ENCODE measurements at regions not wholly inside any gene's neighbourhood (a gene's known extent, or its start where the extent isn't known, plus 50 kb on each side); places are given as distances from the start of the nearest gene placed in this dataset.

GRCh38 chr14:34049790-34050189 lies 98.9 kb upstream of the EGLN3 start (continued):
- TF ChIP-seq ZNF646 (CRISPR knock-in tag; IDR thresholded peaks at IDR 0.05) (0 out of 2 replicates have a peak, but pooled peaks have one; percentile 63), IRF9 (CRISPR knock-in tag; IDR thresholded peaks at IDR 0.05; ENCODE audit: borderline replicate concordance) (0 out of 2 replicates have a peak, but pooled peaks have one; percentile 33), PHB2 (IDR thresholded peaks at IDR 0.05; ENCODE audit: partially characterized antibody) (peak; percentile 61), ZSCAN21 (CRISPR knock-in tag; IDR thresholded peaks at IDR 0.05; ENCODE audit: borderline replicate concordance) (no peak), ZSCAN20 (CRISPR knock-in tag; IDR thresholded peaks at IDR 0.05; ENCODE audit: borderline replicate concordance) (no peak), SPEN (CRISPR knock-in tag; IDR thresholded peaks at IDR 0.05; ENCODE audit: low read depth) (0 out of 2 replicates have a peak, but pooled peaks have one; percentile 15), ZNF660 (CRISPR knock-in tag; IDR thresholded peaks at IDR 0.05; ENCODE audit: borderline replicate concordance, low read depth) (no peak), IKZF1 (IDR thresholded peaks at IDR 0.05) (peak; percentile 77; the same call in 1 of the 2 replicates), ARNTL (CRISPR knock-in tag; IDR thresholded peaks at IDR 0.05) (no peak), ZFP90 (CRISPR knock-in tag; IDR thresholded peaks at IDR 0.05; ENCODE audit: borderline replicate concordance) (no peak), HES4 (CRISPR knock-in tag; IDR thresholded peaks at IDR 0.05; ENCODE audit: borderline replicate concordance) (no peak), ZNF501 (CRISPR knock-in tag; IDR thresholded peaks at IDR 0.05) (no peak), SALL1 (CRISPR knock-in tag; IDR thresholded peaks at IDR 0.05) (0 out of 2 replicates have a peak, but pooled peaks have one; percentile 25), NR2F6 (IDR thresholded peaks at IDR 0.05) (peak; percentile 45; the same call in 1 of the 2 replicates), NR2F6 (CRISPR knock-in tag; IDR thresholded peaks at IDR 0.05) (no peak), ZNF460 (CRISPR knock-in tag; IDR thresholded peaks at IDR 0.05; ENCODE audit: borderline replicate concordance) (no peak)
- TF ChIP-seq, protein P1, sequence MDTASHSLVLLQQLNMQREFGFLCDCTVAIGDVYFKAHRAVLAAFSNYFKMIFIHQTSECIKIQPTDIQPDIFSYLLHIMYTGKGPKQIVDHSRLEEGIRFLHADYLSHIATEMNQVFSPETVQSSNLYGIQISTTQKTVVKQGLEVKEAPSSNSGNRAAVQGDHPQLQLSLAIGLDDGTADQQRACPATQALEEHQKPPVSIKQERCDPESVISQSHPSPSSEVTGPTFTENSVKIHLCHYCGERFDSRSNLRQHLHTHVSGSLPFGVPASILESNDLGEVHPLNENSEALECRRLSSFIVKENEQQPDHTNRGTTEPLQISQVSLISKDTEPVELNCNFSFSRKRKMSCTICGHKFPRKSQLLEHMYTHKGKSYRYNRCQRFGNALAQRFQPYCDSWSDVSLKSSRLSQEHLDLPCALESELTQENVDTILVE (CRISPR knock-in tag; IDR thresholded peaks at IDR 0.05), result no peak
- TF ChIP-seq, protein P2, sequence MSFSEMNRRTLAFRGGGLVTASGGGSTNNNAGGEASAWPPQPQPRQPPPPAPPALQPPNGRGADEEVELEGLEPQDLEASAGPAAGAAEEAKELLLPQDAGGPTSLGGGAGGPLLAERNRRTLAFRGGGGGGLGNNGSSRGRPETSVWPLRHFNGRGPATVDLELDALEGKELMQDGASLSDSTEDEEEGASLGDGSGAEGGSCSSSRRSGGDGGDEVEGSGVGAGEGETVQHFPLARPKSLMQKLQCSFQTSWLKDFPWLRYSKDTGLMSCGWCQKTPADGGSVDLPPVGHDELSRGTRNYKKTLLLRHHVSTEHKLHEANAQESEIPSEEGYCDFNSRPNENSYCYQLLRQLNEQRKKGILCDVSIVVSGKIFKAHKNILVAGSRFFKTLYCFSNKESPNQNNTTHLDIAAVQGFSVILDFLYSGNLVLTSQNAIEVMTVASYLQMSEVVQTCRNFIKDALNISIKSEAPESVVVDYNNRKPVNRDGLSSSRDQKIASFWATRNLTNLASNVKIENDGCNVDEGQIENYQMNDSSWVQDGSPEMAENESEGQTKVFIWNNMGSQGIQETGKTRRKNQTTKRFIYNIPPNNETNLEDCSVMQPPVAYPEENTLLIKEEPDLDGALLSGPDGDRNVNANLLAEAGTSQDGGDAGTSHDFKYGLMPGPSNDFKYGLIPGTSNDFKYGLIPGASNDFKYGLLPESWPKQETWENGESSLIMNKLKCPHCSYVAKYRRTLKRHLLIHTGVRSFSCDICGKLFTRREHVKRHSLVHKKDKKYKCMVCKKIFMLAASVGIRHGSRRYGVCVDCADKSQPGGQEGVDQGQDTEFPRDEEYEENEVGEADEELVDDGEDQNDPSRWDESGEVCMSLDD (CRISPR knock-in tag; IDR thresholded peaks at IDR 0.05; ENCODE audit: borderline replicate concordance), result no peak

Data from HepG2 (cell line).